Astrocyte (in vitro differentiated cells and primary cell): ENCODE measurements at regions not wholly inside any gene's neighbourhood (a gene's known extent, or its start where the extent isn't known, plus 50 kb on each side); places are given as distances from the start of the nearest gene placed in this dataset.

ENCODE experiments used
- DNase-seq: peaks from one replicate; pipeline ENCODE4 v3.0.0-alpha.2; 2010; ENCODE audit warnings: low read depth
- FAIRE-seq: peaks from 2 replicates; lab custom pipeline; 2011; peaks lifted over from hg19 to GRCh38; lab: Jason Lieb, UNC
- H2AFZ ChIP-seq: 2 replicates; pipeline ENCODE4 v1.6.0; 2012; ENCODE audit warnings: low read depth, low read length, inconsistent platforms
- H3K27ac ChIP-seq: 2 replicates; pipeline ENCODE4 v1.5.1; 2011; ENCODE audit warnings: low read depth, low read length, inconsistent platforms
- H3K27me3 ChIP-seq: 2 replicates; pipeline ENCODE4 v1.6.0; 2011; ENCODE audit warnings: low read length, inconsistent platforms; ENCODE audit not compliant: insufficient read depth
- H3K36me3 ChIP-seq: 2 replicates; pipeline ENCODE4 v1.5.1; 2011; ENCODE audit warnings: low read length, inconsistent platforms; ENCODE audit not compliant: insufficient read depth
- H3K4me1 ChIP-seq: 2 replicates; pipeline ENCODE4 v1.5.1; 2011; ENCODE audit warnings: low read length, inconsistent platforms; ENCODE audit not compliant: insufficient read depth
- H3K4me2 ChIP-seq: 2 replicates; pipeline ENCODE4 v1.6.0; 2012; ENCODE audit warnings: low read length, inconsistent platforms
- H3K4me3 ChIP-seq: 2 replicates; pipeline ENCODE4 v1.5.1; 2011; ENCODE audit warnings: low read depth, mild to moderate bottlenecking, low read length, inconsistent platforms; ENCODE audit not compliant: insufficient read depth
- H3K79me2 ChIP-seq: 2 replicates; pipeline ENCODE4 v1.6.0; 2012; ENCODE audit warnings: mild to moderate bottlenecking, low read length, inconsistent platforms; ENCODE audit not compliant: insufficient read depth
- H3K9ac ChIP-seq: 2 replicates; pipeline ENCODE4 v1.6.0; 2012; ENCODE audit warnings: mild to moderate bottlenecking, low read length, inconsistent platforms
- H3K9me3 ChIP-seq: 2 replicates; pipeline ENCODE4 v1.5.1; 2012; ENCODE audit warnings: low read depth, mild to moderate bottlenecking, low read length, inconsistent platforms; ENCODE audit not compliant: insufficient read depth
- H4K20me1 ChIP-seq: 2 replicates; pipeline ENCODE4 v1.6.0; 2012; ENCODE audit warnings: low read length, inconsistent platforms; ENCODE audit not compliant: insufficient read depth
- H3K27ac Mint-ChIP-seq: one replicate; pipeline ENCODE4 v1.8.0; 2021; ENCODE audit warnings: mild to moderate bottlenecking, mixed read lengths; ENCODE audit not compliant: unreplicated experiment
- H3K27me3 Mint-ChIP-seq: one replicate; pipeline ENCODE4 v1.8.0; 2021; ENCODE audit warnings: low read depth, mixed read lengths; ENCODE audit not compliant: unreplicated experiment
- H3K36me3 Mint-ChIP-seq: one replicate; pipeline ENCODE4 v1.8.0; 2021; ENCODE audit warnings: low read depth, mixed read lengths; ENCODE audit not compliant: unreplicated experiment
- H3K4me1 Mint-ChIP-seq: one replicate; pipeline ENCODE4 v1.8.0; 2021; ENCODE audit warnings: low read depth, mixed read lengths; ENCODE audit not compliant: unreplicated experiment
- H3K4me3 Mint-ChIP-seq: one replicate; pipeline ENCODE4 v1.8.0; 2021; ENCODE audit warnings: mild to moderate bottlenecking, moderate library complexity, mixed read lengths; ENCODE audit not compliant: unreplicated experiment
- H3K9me3 Mint-ChIP-seq: one replicate; pipeline ENCODE4 v1.8.0; 2021; ENCODE audit warnings: mild to moderate bottlenecking, mixed read lengths; ENCODE audit not compliant: unreplicated experiment
- EZH2 ChIP-seq: IDR thresholded peaks from 2 replicates; pipeline ENCODE4 v1.6.1; 2012; ENCODE audit warnings: mild to moderate bottlenecking, low read length, inconsistent platforms; ENCODE audit not compliant: insufficient read depth
- TF ChIP-seq, protein P1 (sequence below): IDR thresholded peaks from 2 replicates; pipeline ENCODE4 v1.5.1; 2011; ENCODE audit warnings: low read depth, mild to moderate bottlenecking, inconsistent platforms, low read length, moderate library complexity; ENCODE audit not compliant: insufficient read depth

DNA sequence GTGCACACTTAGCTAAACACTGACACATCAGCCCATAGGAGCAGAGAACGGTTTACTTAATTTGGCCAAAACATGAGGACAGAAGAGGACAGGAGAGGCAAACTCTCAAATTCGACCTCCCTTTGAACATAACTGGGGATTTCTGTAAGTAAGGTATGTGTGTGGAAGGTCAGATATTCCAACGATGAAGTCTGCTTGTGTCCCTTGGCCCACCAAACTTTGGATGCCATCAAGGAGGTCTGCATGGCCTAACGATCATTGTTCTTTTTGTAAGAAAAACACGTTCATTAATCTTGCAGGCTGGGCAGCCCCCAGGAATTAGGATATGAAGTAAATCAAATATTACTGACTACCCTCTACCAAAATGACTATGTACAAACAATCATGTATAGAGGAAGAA, 908.5 kb upstream of the ATXN7L3B start:
- TF ChIP-seq EZH2, result no peak
- TF ChIP-seq, protein P1, sequence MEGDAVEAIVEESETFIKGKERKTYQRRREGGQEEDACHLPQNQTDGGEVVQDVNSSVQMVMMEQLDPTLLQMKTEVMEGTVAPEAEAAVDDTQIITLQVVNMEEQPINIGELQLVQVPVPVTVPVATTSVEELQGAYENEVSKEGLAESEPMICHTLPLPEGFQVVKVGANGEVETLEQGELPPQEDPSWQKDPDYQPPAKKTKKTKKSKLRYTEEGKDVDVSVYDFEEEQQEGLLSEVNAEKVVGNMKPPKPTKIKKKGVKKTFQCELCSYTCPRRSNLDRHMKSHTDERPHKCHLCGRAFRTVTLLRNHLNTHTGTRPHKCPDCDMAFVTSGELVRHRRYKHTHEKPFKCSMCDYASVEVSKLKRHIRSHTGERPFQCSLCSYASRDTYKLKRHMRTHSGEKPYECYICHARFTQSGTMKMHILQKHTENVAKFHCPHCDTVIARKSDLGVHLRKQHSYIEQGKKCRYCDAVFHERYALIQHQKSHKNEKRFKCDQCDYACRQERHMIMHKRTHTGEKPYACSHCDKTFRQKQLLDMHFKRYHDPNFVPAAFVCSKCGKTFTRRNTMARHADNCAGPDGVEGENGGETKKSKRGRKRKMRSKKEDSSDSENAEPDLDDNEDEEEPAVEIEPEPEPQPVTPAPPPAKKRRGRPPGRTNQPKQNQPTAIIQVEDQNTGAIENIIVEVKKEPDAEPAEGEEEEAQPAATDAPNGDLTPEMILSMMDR, result no peak
- Histone ChIP-seq H3K4me2 (no peak overlapping the region), H4K20me1 (no peaks in the 10 kb centered on the region), H3K79me2 (no peaks in the 10 kb centered on the region), H2AFZ (no peak overlapping the region), H3K9ac (no peak overlapping the region), H3K9me3 (no peaks in the 10 kb centered on the region), H3K27ac (no peak overlapping the region), H3K36me3 (no peaks in the 10 kb centered on the region), H3K4me1 (no peaks in the 10 kb centered on the region), H3K4me3 (no peak overlapping the region), H3K27me3 (no peaks in the 10 kb centered on the region)
- no peaks in the 10 kb centered on the region for H3K36me3 Mint-ChIP-seq
- DNase-seq (no peak), FAIRE-seq (no peak)
- no peak overlapping the region for H3K4me3 Mint-ChIP-seq
- no peak overlapping the region for H3K27ac Mint-ChIP-seq
- peaks cover 2% of the 10 kb centered on the region for H3K4me1 Mint-ChIP-seq
- no peaks in the 10 kb centered on the region for H3K9me3 Mint-ChIP-seq
- no peaks in the 10 kb centered on the region for H3K27me3 Mint-ChIP-seq

DNA sequence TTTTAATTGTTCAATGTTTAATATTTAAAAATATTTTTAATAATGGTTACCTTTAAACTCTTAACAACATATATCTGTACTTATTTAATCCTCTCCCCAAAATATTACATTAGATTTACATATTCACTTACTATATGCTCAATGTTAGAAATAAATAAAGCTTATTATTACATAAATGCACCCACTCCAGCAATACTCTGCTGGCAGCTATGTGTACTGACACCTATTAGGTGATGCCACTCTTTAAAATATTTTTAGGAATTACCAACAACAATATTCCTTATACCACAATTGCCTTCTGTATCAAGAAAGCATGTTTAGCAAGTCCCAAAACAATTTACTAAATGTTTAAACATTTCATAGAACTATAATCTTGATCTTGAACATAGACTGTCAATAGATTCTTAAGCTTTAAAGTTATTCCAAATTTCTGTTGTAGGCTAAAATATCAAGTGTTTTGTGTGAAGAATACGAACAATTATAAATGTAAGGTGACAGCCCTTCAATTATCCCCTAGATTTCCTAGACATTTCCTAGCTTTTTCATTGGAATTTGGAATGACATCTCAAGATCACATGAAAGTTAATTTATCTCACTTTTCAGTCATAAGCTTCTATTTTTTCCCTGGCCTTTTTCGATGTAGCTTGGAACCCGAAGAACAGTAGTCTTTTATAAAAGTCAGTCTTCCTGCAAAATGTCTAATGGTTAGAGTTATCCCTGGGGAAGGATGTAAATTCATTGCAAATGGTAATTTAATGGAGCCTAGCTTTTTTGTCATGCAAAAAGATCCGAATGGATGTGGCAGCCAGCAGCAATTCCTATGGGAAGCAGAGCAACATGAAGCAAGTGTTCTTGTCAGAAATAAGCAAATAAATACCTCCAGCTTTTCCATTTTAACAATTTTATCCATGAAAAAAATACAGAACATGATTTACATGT, 907.5 kb upstream of the ATXN7L3B start:
- no peaks in the 10 kb centered on the region for H3K36me3 Mint-ChIP-seq
- H3K27me3 Mint-ChIP-seq, result no peaks in the 10 kb centered on the region
- H3K4me3 Mint-ChIP-seq, result no peak overlapping the region
- H3K27ac ChIP-seq, result no peak overlapping the region
- no peaks in the 10 kb centered on the region for H3K4me1 ChIP-seq
- no peaks in the 10 kb centered on the region for H3K79me2 ChIP-seq
- TF ChIP-seq, protein P1, result no peak
- TF ChIP-seq EZH2, result no peak
- no peak overlapping the region for H2AFZ ChIP-seq
- no peak overlapping the region for H3K27ac Mint-ChIP-seq
- DNase-seq (no peak), FAIRE-seq (no peak)
- H3K27me3 ChIP-seq, result no peaks in the 10 kb centered on the region
- peaks cover 6% of the 10 kb centered on the region for H3K4me1 Mint-ChIP-seq
- no peaks in the 10 kb centered on the region for H3K9me3 Mint-ChIP-seq
- no peaks in the 10 kb centered on the region for H3K9me3 ChIP-seq
- H3K9ac ChIP-seq, result no peak overlapping the region
- H4K20me1 ChIP-seq, result no peaks in the 10 kb centered on the region
- H3K36me3 ChIP-seq, result no peaks in the 10 kb centered on the region
- H3K4me2 ChIP-seq, result no peak overlapping the region
- no peak overlapping the region for H3K4me3 ChIP-seq

DNA sequence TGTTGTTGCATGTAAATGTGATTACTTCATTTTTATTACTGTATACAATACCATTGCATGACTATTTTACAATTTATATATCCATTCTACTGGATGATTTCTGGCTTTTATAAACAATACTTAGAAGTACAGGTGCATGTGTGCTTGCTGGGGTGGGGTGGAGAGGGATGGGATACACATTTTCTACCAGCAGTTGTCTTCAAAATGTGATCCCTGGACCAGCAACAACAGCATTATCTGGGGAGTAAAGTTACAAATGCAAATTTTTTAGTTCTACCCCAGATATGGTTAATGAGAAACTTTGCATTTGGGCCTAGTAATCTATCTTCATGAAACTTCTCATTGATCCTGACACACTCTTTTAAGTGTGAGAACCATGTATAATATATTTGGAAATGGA, 905.4 kb upstream of the ATXN7L3B start:
- no peaks in the 10 kb centered on the region for H3K36me3 Mint-ChIP-seq
- Histone ChIP-seq H4K20me1 (no peaks in the 10 kb centered on the region), H2AFZ (no peak overlapping the region), H3K9ac (no peak overlapping the region), H3K4me3 (no peak overlapping the region), H3K27ac (no peak overlapping the region), H3K4me2 (no peak overlapping the region), H3K4me1 (no peaks in the 10 kb centered on the region), H3K79me2 (no peaks in the 10 kb centered on the region), H3K36me3 (no peaks in the 10 kb centered on the region), H3K27me3 (no peaks in the 10 kb centered on the region), H3K9me3 (no peaks in the 10 kb centered on the region)
- H3K4me1 Mint-ChIP-seq, result peaks cover 19% of the 10 kb centered on the region
- DNase-seq, result no peak
- TF ChIP-seq, protein P1, result no peak
- TF ChIP-seq EZH2, result no peak
- FAIRE-seq, result no peak
- H3K4me3 Mint-ChIP-seq, result no peak overlapping the region
- no peaks in the 10 kb centered on the region for H3K9me3 Mint-ChIP-seq
- no peak overlapping the region for H3K27ac Mint-ChIP-seq
- no peaks in the 10 kb centered on the region for H3K27me3 Mint-ChIP-seq
